ENCODE measurements at regions not wholly inside any gene's neighbourhood (a gene's known extent, or its start where the extent isn't known, plus 50 kb on each side); places are given as distances from the start of the nearest gene placed in this dataset.

DNA sequence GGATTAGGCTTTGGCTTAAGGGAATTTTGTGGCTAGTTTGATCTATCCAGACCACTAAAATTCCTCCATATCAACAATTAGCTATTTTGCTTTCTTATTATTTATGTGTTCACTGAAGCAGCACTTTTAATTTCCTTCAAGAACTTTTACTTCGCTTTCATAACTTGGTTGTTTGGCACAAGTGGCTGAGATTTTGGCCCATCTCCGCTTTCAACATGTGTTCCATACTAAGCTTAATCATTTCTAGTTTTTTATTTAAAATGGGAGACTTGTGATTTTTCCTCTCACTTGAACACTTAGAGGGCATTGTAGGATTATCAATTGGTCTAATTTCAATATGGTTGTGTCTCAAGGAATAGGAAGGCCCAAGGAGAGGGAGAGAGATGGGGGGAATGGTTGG is 102.4 kb upstream of the HSF2 start:
- H3K4me3 ChIP-seq (ENCODE audit: low read depth, low read length), result no peak overlapping the region
- DNase-seq (ENCODE audit: low read depth), result no peak

- DNase-seq (ENCODE audit: low read depth), result no peak
- no peak overlapping the region for H3K4me3 ChIP-seq (ENCODE audit: low read depth, low read length)
These were observed 97.4 kb upstream of the HSF2 start for GRCh38 chr6:122302067-122302466.

- DNase-seq (ENCODE audit: low read depth), result no peak
- H3K4me3 ChIP-seq (ENCODE audit: low read depth, low read length), result no peak overlapping the region
These were observed 91.9 kb upstream of the HSF2 start for GRCh38 chr6:122307577-122307976.

GRCh38 chr6:122308074-122308473 is 91.4 kb upstream of the HSF2 start:
- no peak overlapping the region for H3K4me3 ChIP-seq (ENCODE audit: low read depth, low read length)
- DNase-seq (ENCODE audit: low read depth), result no peak

DNA sequence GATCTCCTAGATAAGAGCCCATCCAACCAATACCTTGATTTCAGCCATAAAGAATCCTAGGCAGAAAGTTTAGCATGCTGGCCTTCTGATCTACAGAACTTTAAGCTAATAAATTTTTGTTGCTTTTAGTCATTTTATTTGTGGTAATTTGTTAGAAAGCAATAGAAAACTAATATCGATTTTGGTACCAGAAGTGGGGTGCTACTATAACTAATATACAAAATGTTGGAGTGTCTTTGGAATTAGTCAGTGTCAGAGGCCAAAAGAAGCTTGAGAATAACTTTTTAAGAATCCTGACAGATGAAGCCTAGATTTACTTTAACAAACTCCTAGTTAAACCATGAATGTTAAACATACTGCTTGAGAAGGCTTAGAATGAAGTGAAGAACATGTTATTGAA is 83.6 kb upstream of the HSF2 start:
- H3K4me3 ChIP-seq (ENCODE audit: low read depth, low read length), result no peak overlapping the region
- no peak for DNase-seq (ENCODE audit: low read depth)

DNA sequence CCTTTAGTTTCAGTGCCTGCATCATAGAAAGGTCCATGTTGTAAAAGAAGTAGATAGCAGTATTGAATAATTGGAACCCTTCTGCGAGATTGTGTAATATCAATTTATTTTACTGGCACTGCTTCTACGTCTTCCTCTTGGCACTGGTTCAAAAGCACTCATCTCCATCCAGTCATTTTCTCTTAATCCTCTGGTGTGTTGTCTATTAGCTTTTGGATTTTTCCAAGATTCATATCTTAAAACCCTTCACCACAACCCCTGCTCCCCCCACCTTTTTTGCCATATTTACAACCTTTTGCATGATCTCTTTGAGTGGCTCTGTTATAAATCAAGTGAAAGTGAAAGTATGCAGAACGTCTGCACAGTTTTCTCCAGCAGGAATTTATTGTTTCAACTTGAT is 76.6 kb upstream of the HSF2 start:
- DNase-seq (ENCODE audit: low read depth), result peak; percentile 40
- peak overlapping the region; percentile 40 for H3K4me3 ChIP-seq (ENCODE audit: low read depth, low read length)

- peak overlapping the region; percentile 40 for H3K4me3 ChIP-seq (ENCODE audit: low read depth, low read length)
- no peak for DNase-seq (ENCODE audit: low read depth)
These were observed 76.1 kb upstream of the HSF2 start for GRCh38 chr6:122323361-122323760.

DNA sequence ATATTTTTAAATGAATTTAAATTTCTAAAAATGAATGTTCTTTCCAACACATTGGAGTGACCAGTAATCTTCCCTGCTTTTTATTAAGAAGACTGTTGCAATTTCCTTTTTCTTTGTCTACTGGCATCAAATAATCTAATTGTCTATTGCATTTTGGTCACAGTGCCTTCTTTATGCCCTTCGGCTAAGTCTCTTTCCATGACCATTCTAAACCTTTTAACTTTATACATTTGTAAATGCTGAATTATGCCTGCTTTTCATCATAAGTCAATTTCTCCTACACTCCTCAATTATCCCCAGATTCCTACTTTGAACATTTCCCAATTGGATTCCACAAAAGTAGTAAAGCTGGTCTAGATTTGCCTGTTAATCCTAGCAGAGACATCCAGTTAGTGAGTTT is 69.1 kb upstream of the HSF2 start:
- no peak overlapping the region for H3K4me3 ChIP-seq (ENCODE audit: low read depth, low read length)
- no peak for DNase-seq (ENCODE audit: low read depth)

DNA sequence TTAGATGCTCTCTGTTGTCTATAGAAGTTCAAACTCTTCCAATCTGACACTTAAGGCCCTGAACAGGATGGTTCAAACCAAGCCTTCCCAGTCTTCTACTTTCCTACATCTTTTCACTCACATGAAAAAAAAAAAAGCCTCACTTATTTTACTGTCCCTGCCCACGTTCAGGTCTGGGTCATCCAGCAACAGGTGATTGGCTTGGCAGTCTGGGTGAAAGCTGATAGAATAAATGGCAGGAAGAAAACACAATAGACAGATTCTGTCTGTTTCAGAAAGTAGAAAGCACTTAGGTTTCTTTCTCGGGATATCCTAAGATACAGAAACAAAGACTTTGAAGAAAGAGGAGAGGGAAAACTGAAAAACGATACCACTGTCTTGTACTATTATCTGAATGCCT is 61.8 kb upstream of the HSF2 start:
- no peak overlapping the region for H3K4me3 ChIP-seq (ENCODE audit: low read depth, low read length)
- no peak for DNase-seq (ENCODE audit: low read depth)

- H3K4me3 ChIP-seq (ENCODE audit: low read depth, low read length), result no peak overlapping the region
- no peak for DNase-seq (ENCODE audit: low read depth)
These were observed 59.8 kb upstream of the HSF2 start for GRCh38 chr6:122339661-122340060.

DNA sequence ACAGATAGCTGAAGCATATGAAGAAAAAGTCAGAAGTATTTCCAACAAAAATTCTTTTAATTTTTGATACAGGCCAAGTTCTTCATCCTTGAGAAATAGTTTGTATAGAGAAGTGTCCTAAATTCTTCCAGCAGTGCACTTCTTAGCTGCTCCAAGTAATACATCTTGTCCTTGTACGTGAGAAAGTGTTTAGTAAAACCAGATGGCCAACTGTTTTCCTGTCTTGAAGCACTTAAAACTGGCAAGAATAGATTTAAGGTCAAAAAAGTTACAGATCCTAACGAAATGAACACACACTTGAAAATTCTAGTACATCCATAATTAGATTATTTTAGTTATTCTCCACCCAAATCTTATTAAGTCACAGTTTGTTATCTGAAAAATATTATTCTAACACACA is 52.2 kb upstream of the HSF2 start:
- H3K4me3 ChIP-seq (ENCODE audit: low read depth, low read length), result no peak overlapping the region
- no peak for DNase-seq (ENCODE audit: low read depth)

DNA sequence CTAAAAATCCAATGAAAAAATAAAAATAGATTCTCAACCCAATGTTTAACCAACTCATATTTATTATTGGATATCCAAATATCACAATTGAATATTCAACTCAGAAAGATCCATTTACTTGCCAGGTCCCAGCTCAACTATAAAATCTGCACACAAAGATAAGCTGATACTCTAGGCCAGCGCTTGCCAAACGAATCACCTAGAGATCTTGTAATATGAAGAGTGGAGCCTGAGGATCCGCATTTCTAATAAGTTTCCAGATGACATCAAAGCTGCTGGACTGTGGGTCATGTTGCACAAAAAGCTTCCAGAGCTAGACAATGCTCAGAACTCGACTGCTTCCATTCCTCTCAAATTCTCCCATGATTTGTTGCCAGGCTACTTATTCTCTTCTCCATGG is 51.7 kb upstream of the HSF2 start:
- H3K4me3 ChIP-seq (ENCODE audit: low read depth, low read length), result no peak overlapping the region
- no peak for DNase-seq (ENCODE audit: low read depth)
